ENCODE measurements at regions not wholly inside any gene's neighbourhood (a gene's known extent, or its start where the extent isn't known, plus 50 kb on each side); places are given as distances from the start of the nearest gene placed in this dataset.

DNA sequence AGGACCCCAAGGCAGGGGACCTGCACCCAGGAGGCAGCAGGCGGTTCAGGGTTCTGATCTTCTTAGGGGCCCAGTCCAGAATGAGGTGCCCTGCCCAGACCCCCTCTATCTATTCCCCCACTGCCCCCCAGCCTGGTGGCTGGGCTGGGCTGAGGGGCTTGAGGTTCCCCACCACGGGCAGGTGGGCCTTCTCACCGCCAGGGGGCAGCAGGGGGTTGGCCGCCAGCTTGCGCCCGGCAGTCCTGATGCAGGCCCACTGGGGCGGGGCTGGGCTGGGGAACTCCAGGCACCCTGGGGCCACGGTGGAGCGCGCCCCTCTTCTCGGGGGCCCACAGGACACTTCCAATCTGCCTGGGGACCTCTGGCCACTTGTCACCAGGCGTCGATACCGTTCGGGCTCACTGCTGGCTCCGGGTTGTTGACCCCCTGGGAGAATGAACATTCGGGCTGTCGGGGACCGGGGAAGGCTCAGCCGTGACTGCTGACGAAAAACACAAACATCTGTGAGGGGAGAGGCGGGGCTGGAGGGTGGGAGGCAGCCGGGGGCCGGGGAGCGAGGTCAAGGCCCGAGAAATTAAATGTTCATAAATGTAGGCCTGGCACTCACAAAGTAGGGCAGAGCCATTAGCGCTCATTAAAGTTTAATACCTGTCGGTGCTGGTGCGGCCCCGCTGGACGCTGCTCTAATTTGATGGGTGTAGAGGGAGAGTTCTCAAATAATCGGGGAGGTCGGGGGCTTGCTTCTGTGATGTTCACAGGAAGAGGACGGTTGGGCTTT is 219.3 kb upstream of the GSE1 start:
- Histone ChIP-seq H3K27me3 (ENCODE audit: insufficient read depth, low read length) (no peaks in the 10 kb centered on the region), H3K4me3 (ENCODE audit: insufficient read depth, low read depth, low read length) (no peak overlapping the region), H3K4me2 (ENCODE audit: low read length) (peak overlapping the region; percentile 34), H2AFZ (ENCODE audit: low read depth, low read length) (no peak overlapping the region), H3K9me3 (ENCODE audit: insufficient read depth, low read depth, low read length) (no peaks in the 10 kb centered on the region), H3K4me1 (ENCODE audit: insufficient read depth, low read length) (peaks cover 38% of the 10 kb centered on the region), H4K20me1 (ENCODE audit: insufficient read depth, low read length) (peaks cover 32% of the 10 kb centered on the region), H3K27ac (ENCODE audit: low read depth, low read length) (no peak overlapping the region), H3K9ac (ENCODE audit: low read length) (no peak overlapping the region), H3K79me2 (ENCODE audit: insufficient read depth, low read length) (no peaks in the 10 kb centered on the region), H3K36me3 (ENCODE audit: insufficient read depth, low read length) (no peaks in the 10 kb centered on the region)
- DNase-seq (ENCODE audit: low read depth) (no peak), FAIRE-seq (no peak)
- Mint-ChIP-seq H3K27ac (ENCODE audit: unreplicated experiment) (no peak overlapping the region), H3K36me3 (ENCODE audit: low read depth, unreplicated experiment) (peaks cover 3% of the 10 kb centered on the region), H3K27me3 (ENCODE audit: low read depth, unreplicated experiment) (peaks cover 11% of the 10 kb centered on the region), H3K9me3 (ENCODE audit: unreplicated experiment) (no peaks in the 10 kb centered on the region), H3K4me1 (ENCODE audit: low read depth, unreplicated experiment) (peaks cover 16% of the 10 kb centered on the region), H3K4me3 (ENCODE audit: unreplicated experiment) (no peak overlapping the region)
- peak; percentile 39 for TF ChIP-seq CTCF (IDR thresholded peaks at IDR 0.05; ENCODE audit: insufficient read depth, low read depth, low read length)
- no peak for TF ChIP-seq EZH2 (IDR thresholded peaks at IDR 0.05; ENCODE audit: insufficient read depth, low read length)

DNA sequence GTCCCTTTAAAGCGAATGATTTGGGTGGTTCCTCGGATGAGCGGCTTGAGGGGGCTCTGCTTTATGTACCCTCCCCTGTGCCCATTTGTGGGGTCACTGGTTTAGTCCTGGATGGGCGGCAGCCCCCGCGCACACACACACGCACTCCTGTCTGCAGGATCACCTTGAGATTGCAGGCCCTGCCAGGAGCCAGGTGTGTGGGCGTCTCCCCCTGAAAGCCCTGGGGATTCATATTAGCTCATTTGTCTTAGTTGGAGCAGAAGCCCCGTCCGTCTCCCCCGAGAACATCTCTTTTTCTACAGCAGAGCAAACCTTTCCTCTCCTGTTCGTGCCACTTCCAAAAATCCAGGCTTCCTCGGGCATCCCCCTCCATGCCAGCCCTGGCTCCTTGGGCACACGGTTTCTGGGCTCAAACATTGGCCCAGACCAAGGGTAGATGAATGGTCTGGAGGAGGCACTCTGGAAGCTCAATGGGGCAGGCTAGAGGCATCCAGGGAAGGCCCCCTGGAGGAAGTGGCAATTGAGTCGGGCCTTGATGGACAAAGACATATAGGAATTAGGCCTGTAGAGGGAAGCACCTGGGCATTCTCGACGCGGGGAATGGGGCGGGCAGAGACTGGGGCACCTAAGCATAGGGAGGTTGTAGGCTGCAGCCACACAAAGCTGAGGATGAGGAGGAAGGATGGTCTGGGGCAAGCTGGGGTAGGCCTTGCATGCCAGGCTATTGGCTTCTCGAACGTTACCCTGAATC is 218.5 kb upstream of the GSE1 start:
- peaks cover 33% of the 10 kb centered on the region for H4K20me1 ChIP-seq (ENCODE audit: insufficient read depth, low read length)
- Mint-ChIP-seq H3K4me1 (ENCODE audit: low read depth, unreplicated experiment) (peaks cover 16% of the 10 kb centered on the region), H3K27me3 (ENCODE audit: low read depth, unreplicated experiment) (peaks cover 9% of the 10 kb centered on the region), H3K36me3 (ENCODE audit: low read depth, unreplicated experiment) (peaks cover 3% of the 10 kb centered on the region), H3K4me3 (ENCODE audit: unreplicated experiment) (no peak overlapping the region), H3K27ac (ENCODE audit: unreplicated experiment) (peak overlapping the region; percentile 26), H3K9me3 (ENCODE audit: unreplicated experiment) (no peaks in the 10 kb centered on the region)
- DNase-seq (ENCODE audit: low read depth) (no peak), FAIRE-seq (no peak)
- no peak for TF ChIP-seq CTCF (IDR thresholded peaks at IDR 0.05; ENCODE audit: insufficient read depth, low read depth, low read length)
- no peak for TF ChIP-seq EZH2 (IDR thresholded peaks at IDR 0.05; ENCODE audit: insufficient read depth, low read length)
- H3K4me3 ChIP-seq (ENCODE audit: insufficient read depth, low read depth, low read length): no peak overlapping the region
- peaks cover 38% of the 10 kb centered on the region for H3K4me1 ChIP-seq (ENCODE audit: insufficient read depth, low read length)
- H2AFZ ChIP-seq (ENCODE audit: low read depth, low read length): no peak overlapping the region
- no peaks in the 10 kb centered on the region for H3K36me3 ChIP-seq (ENCODE audit: insufficient read depth, low read length)
- no peak overlapping the region for H3K27ac ChIP-seq (ENCODE audit: low read depth, low read length)
- no peaks in the 10 kb centered on the region for H3K27me3 ChIP-seq (ENCODE audit: insufficient read depth, low read length)
- H3K4me2 ChIP-seq (ENCODE audit: low read length): peak overlapping the region; percentile 58
- peak overlapping the region; percentile 34 for H3K9ac ChIP-seq (ENCODE audit: low read length)
- H3K79me2 ChIP-seq (ENCODE audit: insufficient read depth, low read length): no peaks in the 10 kb centered on the region
- no peaks in the 10 kb centered on the region for H3K9me3 ChIP-seq (ENCODE audit: insufficient read depth, low read depth, low read length)
